K562 (cell line): ENCODE measurements at regions not wholly inside any gene's neighbourhood (a gene's known extent, or its start where the extent isn't known, plus 50 kb on each side); places are given as distances from the start of the nearest gene placed in this dataset.

Experiments
- ATAC-seq: fragments of 200-7000 bp; cut with Tn5 transposase; 3 replicates; pipeline ENCODE4 v1.9.1; 2020; ENCODE audit warnings: moderate library complexity
- BruUV-seq: library from RNA; stranded (reverse); fragments of 400-500 nt; replicated peaks from 2 replicates; lab custom pipeline; 2021; lab: Mats Ljungman, UMichigan
- CTCF ChIA-PET: fragments of 300-600 bp; formaldehyde crosslinking; extraction: SDS; loops from one replicate; lab custom pipeline; 2021; ENCODE audit warnings: low intra/inter-chr PET ratio; lab: Yijun Ruan, JAX
- POLR2A ChIA-PET: fragments of 300-600, 350-650 bp; sonication (Branson Sonifier 250); formaldehyde crosslinking; extraction: SDS; loops from one replicate; lab custom pipeline; 2021; ENCODE audit warnings: antibody characterized with exemption, inconsistent platforms; lab: Yijun Ruan, JAX
- DNase-seq, 4 experiments: peaks; one replicate each; pipeline versions ENCODE4 v3.0.0 to v3.0.0-alpha.2; 2011 to 2018; ENCODE audit warnings: low spot score in 3 of 4, mixed read lengths in 3 of 4; ENCODE audit errors: extremely low read depth in 1 of 4
- FAIRE-seq: peaks from 2 replicates; lab custom pipeline; 2011; peaks lifted over from hg19 to GRCh38; lab: Jason Lieb, UNC
- H2AFZ ChIP-seq: 2 replicates; pipeline ENCODE4 v1.6.0; 2011; ENCODE audit warnings: low read depth, low read length, control low read depth, inconsistent platforms
- H3K27ac ChIP-seq: fragments of 200-600 bp; 3 replicates; pipeline ENCODE4 v1.8.0; 2011; ENCODE audit warnings: low read depth, mild to moderate bottlenecking, control low read depth, inconsistent platforms, low read length, moderate library complexity, mixed read lengths; ENCODE audit errors: extremely low read depth
- H3K27me3 ChIP-seq, 2 experiments: fragments of 300-600 bp in 1 of 2; 2 replicates in 1 of 2; 3 replicates in 1 of 2; pipeline versions ENCODE4 v1.6.0 to v1.8.0; 2011; ENCODE audit warnings: inconsistent platforms in 2 of 2, low read length in 2 of 2, mild to moderate bottlenecking in 1 of 2, mixed read lengths in 1 of 2, moderate library complexity in 1 of 2; ENCODE audit not compliant: control insufficient read depth in 2 of 2, insufficient read depth in 2 of 2
- H3K36me3 ChIP-seq: fragments of 300-600 bp; 3 replicates; pipeline ENCODE4 v1.8.0; 2011; ENCODE audit warnings: mild to moderate bottlenecking, low read length, inconsistent platforms; ENCODE audit not compliant: control insufficient read depth, insufficient read depth
- H3K4me1 ChIP-seq, 2 experiments: fragments of 200-600 bp in 1 of 2; replicated peaks in 1 of 2; 2 replicates in 1 of 2; 3 replicates in 1 of 2; pipeline versions ENCODE4 v1.5.1 to v1.8.0; 2011; ENCODE audit warnings: inconsistent platforms in 2 of 2, low read length in 2 of 2, mild to moderate bottlenecking in 1 of 2, mixed read lengths in 1 of 2, moderate library complexity in 1 of 2; ENCODE audit not compliant: control insufficient read depth in 2 of 2, insufficient read depth in 2 of 2
- H3K4me2 ChIP-seq: 2 replicates; pipeline ENCODE4 v1.6.1; 2011; ENCODE audit warnings: low read length, control low read depth, inconsistent platforms, mixed read lengths; ENCODE audit not compliant: insufficient read depth
- H3K4me3 ChIP-seq: fragments of 200-600 bp; sonication (generic), shearing (Covaris generic); 2 replicates; pipeline ENCODE4 v1.5.1; 2016; ENCODE audit warnings: control low read depth, inconsistent platforms
- H3K79me2 ChIP-seq: fragments of 200-600 bp; 3 replicates; pipeline ENCODE4 v1.8.0; 2011; ENCODE audit warnings: low read length, inconsistent platforms; ENCODE audit not compliant: control insufficient read depth, insufficient read depth
- H3K9ac ChIP-seq, 2 experiments: 2 replicates each; pipeline versions ENCODE4 v1.6.0 to v1.6.1; 2011; ENCODE audit warnings: low read depth in 2 of 2, low read length in 2 of 2, control low read depth in 1 of 2, inconsistent platforms in 1 of 2, mild to moderate bottlenecking in 1 of 2, mixed read lengths in 1 of 2; ENCODE audit not compliant: insufficient read depth in 1 of 2
- H3K9me1 ChIP-seq: one replicate; pipeline ENCODE4 v1.6.0; 2011; ENCODE audit warnings: inconsistent platforms, mild to moderate bottlenecking, low read length, moderate library complexity; ENCODE audit not compliant: control insufficient read depth, insufficient read depth
- H3K9me3 ChIP-seq: replicated peaks from 2 replicates; pipeline ENCODE4 v1.5.1; 2011; ENCODE audit warnings: low read depth, low read length, inconsistent platforms; ENCODE audit not compliant: control insufficient read depth, insufficient read depth
- H4K20me1 ChIP-seq: replicated peaks from 2 replicates; pipeline ENCODE4 v1.6.1; 2011; ENCODE audit warnings: low read length, inconsistent platforms, mixed read lengths; ENCODE audit not compliant: control insufficient read depth, insufficient read depth
- FOSL1 ChIP-seq: fragments of 200-800 bp; sonication (Bioruptor generic); conservative IDR thresholded peaks from 2 replicates; pipeline ENCODE4 v1.6.1; 2016; ENCODE audit warnings: missing genetic modification characterization, missing compliant biosample characterization
- FUS ChIP-seq: fragments of 200-400 bp; formaldehyde crosslinking; optimal IDR thresholded peaks from 2 replicates; pipeline ENCODE3; 2017; ENCODE audit warnings: low read depth, low read length
- HIVEP1 ChIP-seq: fragments of 250-450 bp; sonication (Bioruptor Pico); IDR thresholded peaks from 2 replicates; pipeline ENCODE4 v1.4.0; 2020; ENCODE audit warnings: mild to moderate bottlenecking
- KDM2B ChIP-seq: fragments of 250-450 bp; sonication (Bioruptor Pico); IDR thresholded peaks from 2 replicates; pipeline ENCODE4 v1.8.0; 2021; ENCODE audit warnings: mild to moderate bottlenecking, moderate library complexity
- MAFK ChIP-seq: IDR thresholded peaks from 2 replicates; pipeline ENCODE4 v1.6.1; 2011; ENCODE audit warnings: low read length, improper control_type of control experiment
- NR4A1 ChIP-seq, 2 experiments: fragments of 250-450 bp in 1 of 2; fragments of 450-650 bp in 1 of 2; sonication (Bioruptor Pico) in 1 of 2; IDR thresholded peaks; 2 replicates each; pipeline versions ENCODE4 v1.4.0 to v1.6.1; 2016 to 2020; ENCODE audit warnings: mild to moderate bottlenecking in 2 of 2, missing compliant biosample characterization in 1 of 2, missing genetic modification characterization in 1 of 2, moderate library complexity in 1 of 2
- PHF20 ChIP-seq: fragments of 450-650 bp; IDR thresholded peaks from 2 replicates; pipeline ENCODE4 v1.6.1; 2018; ENCODE audit not compliant: partially characterized antibody
- POLR2H ChIP-seq: IDR thresholded peaks from 2 replicates; pipeline ENCODE4 v1.6.1; 2016; ENCODE audit warnings: missing genetic modification characterization, low read depth, mild to moderate bottlenecking, control low read depth, missing compliant biosample characterization, moderate library complexity
- PTBP1 ChIP-seq: fragments of 200-400 bp; formaldehyde crosslinking; IDR thresholded peaks from 2 replicates; pipeline ENCODE4 v1.6.1; 2017; ENCODE audit warnings: low read depth, low read length
- SIRT6 ChIP-seq: IDR thresholded peaks from one replicate; pipeline ENCODE4 v1.6.1; 2012; ENCODE audit warnings: low read depth, mild to moderate bottlenecking, control low read depth, inconsistent platforms, low read length, moderate library complexity
- SRF ChIP-seq, 2 experiments: fragments of 250-450, 450-650 bp in 1 of 2; sonication (Bioruptor Pico) in 1 of 2; sonication (generic) in 1 of 2; formaldehyde crosslinking; IDR thresholded peaks; 2 replicates each; pipeline versions ENCODE4 v1.5.0 to v1.5.1; 2020 to 2022; ENCODE audit warnings: mild to moderate bottlenecking in 1 of 2, missing genetic modification reagents in 1 of 2
- TAF7 ChIP-seq: fragments of 450-650 bp; IDR thresholded peaks from 2 replicates; pipeline ENCODE4 v1.6.1; 2016; ENCODE audit warnings: missing genetic modification characterization, missing compliant biosample characterization
- WHSC1 ChIP-seq: IDR thresholded peaks from one replicate; pipeline ENCODE4 v1.6.1; 2012; ENCODE audit warnings: low read length, control low read depth, inconsistent platforms
- XRCC5 ChIP-seq: fragments of 200-400 bp; formaldehyde crosslinking; IDR thresholded peaks from 2 replicates; pipeline ENCODE4 v1.6.1; 2017; ENCODE audit warnings: low read depth, mild to moderate bottlenecking, low read length
- ZNF133 ChIP-seq: fragments of 250-450 bp; sonication (Bioruptor Pico); IDR thresholded peaks from 2 replicates; pipeline ENCODE4 v1.4.0; 2020; ENCODE audit warnings: mild to moderate bottlenecking
- ZNF23 ChIP-seq: fragments of 250-450 bp; sonication (Bioruptor Pico); IDR thresholded peaks from 2 replicates; pipeline ENCODE4 v1.4.0; 2020; ENCODE audit warnings: mild to moderate bottlenecking
- ZNF444 ChIP-seq: fragments of 250-450 bp; sonication (Bioruptor Pico); IDR thresholded peaks from 2 replicates; pipeline ENCODE4 v1.4.0; 2020; ENCODE audit warnings: mild to moderate bottlenecking, moderate library complexity
- WGBS: fragments of 100-300 bp; shearing (Covaris generic); methylation state at CpG from one replicate; pipeline ENCODE4 v1.1.6; 2016; ENCODE audit warnings: low coverage, mixed read lengths; ENCODE audit not compliant: insufficient coverage; ENCODE audit errors: missing lambda C conversion rate; 5-methylcytosine and 5-hydroxymethylcytosine counted together
- in situ Hi-C: fragments of 300-500 bp; cut with MboI; formaldehyde crosslinking; loops from 4 replicates; pipeline ENCODE4 v1.15.0; 2018; ENCODE audit warnings: inconsistent platforms, mixed read lengths
- intact Hi-C: fragments of 100-400 bp; cut with micrococcal nuclease; formaldehyde crosslinking; loops from 2 replicates; pipeline ENCODE4 v1.14.2; 2022
- TF ChIP-seq, protein P1 (sequence below): fragments of 250-450 bp; sonication (Bioruptor Pico); IDR thresholded peaks from 2 replicates; pipeline ENCODE4 v1.4.0; 2020

DNA sequence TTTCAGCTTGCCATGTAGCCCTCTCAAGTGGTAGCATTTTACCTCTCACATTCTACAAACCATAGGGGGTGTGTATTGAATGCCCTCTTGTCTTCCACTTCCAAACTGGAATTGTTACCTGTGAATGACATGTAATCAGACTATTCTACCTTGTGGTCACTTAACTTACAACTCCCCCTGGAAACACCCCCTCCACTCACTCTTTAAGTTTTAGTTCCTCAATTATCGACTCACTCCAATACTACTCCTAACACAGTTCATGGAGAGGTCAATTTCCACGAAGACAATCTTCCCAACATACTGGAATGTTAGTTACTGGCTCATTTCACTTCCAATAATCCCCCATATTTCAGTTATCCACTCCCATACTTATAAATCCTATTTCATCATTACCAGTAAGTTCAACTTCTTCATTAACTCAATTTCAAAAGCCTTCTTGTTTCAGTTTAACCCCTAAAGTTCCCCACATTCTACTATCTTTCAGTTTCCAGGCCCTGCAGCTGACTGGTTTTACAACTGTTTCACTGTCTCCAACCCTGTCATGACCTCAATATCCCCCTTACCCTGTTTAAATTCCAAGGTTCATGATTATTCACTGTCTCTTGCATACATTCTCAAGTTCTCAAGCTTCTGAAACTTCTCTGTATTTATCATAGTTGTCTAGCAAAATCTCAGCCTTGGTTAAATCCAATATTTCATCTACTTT lies 92.5 kb downstream of the C11orf87 start:
- BruUV-seq: no TSS peak
- ATAC-seq (no peak), DNase-seq (no peak), FAIRE-seq (no peak)
- Histone ChIP-seq H3K9me3 (peaks cover 1% of the 10 kb centered on the region; the same call in 1 of the 2 replicates), H2AFZ (no peak overlapping the region), H3K36me3 (no peaks in the 10 kb centered on the region), H3K79me2 (no peaks in the 10 kb centered on the region), H3K27ac (no peak overlapping the region), H3K4me2 (no peak overlapping the region), H3K4me1 (no peaks in the 10 kb centered on the region), H3K27me3 (no peaks in the 10 kb centered on the region), H3K4me3 (no peak overlapping the region), H3K9me1 (no peaks in the 10 kb centered on the region), H3K9ac (no peak overlapping the region), H4K20me1 (no peaks in the 10 kb centered on the region)
- TF ChIP-seq NR4A1 (CRISPR knock-in tag; IDR thresholded peaks at IDR 0.05) (no peak), NR4A1 (tag; IDR thresholded peaks at IDR 0.05) (no peak), POLR2H (tag) (no peak), WHSC1 (no peak)
- POLR2A ChIA-PET: no interaction called here
- in situ Hi-C loops (no loop called here), intact Hi-C loops (no loop called here)
- CTCF ChIA-PET: no interaction called here
- WGBS: 0% methylated on average over 2 of the region's 2 CpGs

DNA sequence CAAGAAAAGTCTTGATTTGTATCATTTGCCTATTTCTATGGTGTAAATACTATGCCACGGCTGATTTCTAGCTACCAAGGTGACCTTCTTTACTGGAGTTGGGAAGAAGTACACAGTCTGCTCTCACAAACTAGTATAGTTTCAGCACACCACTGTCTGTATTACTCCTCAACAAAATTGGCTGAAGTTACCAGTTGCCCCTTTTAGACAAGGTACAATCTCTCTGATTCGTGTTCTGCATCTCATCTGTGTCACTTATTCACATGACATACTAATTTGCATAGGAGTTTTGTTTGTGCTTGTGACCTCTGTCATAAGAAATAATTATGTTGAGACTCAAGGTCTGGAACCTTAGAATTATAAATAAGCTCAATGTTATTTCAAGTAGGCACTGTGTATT lies 97.3 kb downstream of the C11orf87 start:
- no peak for FAIRE-seq
- WGBS: 0% methylated on average over 2 of the region's 2 CpGs
- no peak for TF ChIP-seq TAF7
- TF ChIP-seq SIRT6: no peak
- no peak for TF ChIP-seq KDM2B (CRISPR knock-in tag)
- TF ChIP-seq PHF20: no peak
- TF ChIP-seq ZNF133: no peak
- no peak for TF ChIP-seq MAFK
- TF ChIP-seq ZNF23 (CRISPR knock-in tag): no peak
- no peak for TF ChIP-seq PTBP1
- no peak for TF ChIP-seq HIVEP1 (CRISPR knock-in tag)
- TF ChIP-seq SRF (CRISPR knock-in tag; IDR thresholded peaks at IDR 0.05): no peak
- TF ChIP-seq ZNF444 (CRISPR knock-in tag): no peak
- TF ChIP-seq FUS: no peak
- TF ChIP-seq FOSL1: no peak
- no peak for TF ChIP-seq XRCC5
- TF ChIP-seq, protein P1, sequence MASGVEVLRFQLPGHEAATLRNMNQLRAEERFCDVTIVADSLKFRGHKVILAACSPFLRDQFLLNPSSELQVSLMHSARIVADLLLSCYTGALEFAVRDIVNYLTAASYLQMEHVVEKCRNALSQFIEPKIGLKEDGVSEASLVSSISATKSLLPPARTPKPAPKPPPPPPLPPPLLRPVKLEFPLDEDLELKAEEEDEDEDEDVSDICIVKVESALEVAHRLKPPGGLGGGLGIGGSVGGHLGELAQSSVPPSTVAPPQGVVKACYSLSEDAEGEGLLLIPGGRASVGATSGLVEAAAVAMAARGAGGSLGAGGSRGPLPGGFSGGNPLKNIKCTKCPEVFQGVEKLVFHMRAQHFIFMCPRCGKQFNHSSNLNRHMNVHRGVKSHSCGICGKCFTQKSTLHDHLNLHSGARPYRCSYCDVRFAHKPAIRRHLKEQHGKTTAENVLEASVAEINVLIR (CRISPR knock-in tag): no peak

More for the DNA sequence above, 97.3 kb downstream of the C11orf87 start:
- no peak overlapping the region for H2AFZ ChIP-seq
- ChIA-PET POLR2A (no interaction called here), CTCF (no interaction called here)
- H3K27ac ChIP-seq: no peak overlapping the region
- H3K4me3 ChIP-seq: no peak overlapping the region
- DNase-seq (no peak), ATAC-seq (no peak)
- H3K79me2 ChIP-seq: no peaks in the 10 kb centered on the region
- H3K4me1 ChIP-seq: no peaks in the 10 kb centered on the region
- H3K4me2 ChIP-seq: no peak overlapping the region
- no peak overlapping the region for H3K9ac ChIP-seq
- BruUV-seq: no TSS peak
- intact Hi-C loops: no loop called here
- H3K27me3 ChIP-seq: no peaks in the 10 kb centered on the region
- no peaks in the 10 kb centered on the region for H3K36me3 ChIP-seq
- no peaks in the 10 kb centered on the region for H4K20me1 ChIP-seq
- H3K9me3 ChIP-seq: peaks cover 1% of the 10 kb centered on the region; the same call in 1 of the 2 replicates
- in situ Hi-C loops: no loop called here
- H3K9me1 ChIP-seq: no peaks in the 10 kb centered on the region
